ENCODE measurements at regions not wholly inside any gene's neighbourhood (a gene's known extent, or its start where the extent isn't known, plus 50 kb on each side); places are given as distances from the start of the nearest gene placed in this dataset.

DNA sequence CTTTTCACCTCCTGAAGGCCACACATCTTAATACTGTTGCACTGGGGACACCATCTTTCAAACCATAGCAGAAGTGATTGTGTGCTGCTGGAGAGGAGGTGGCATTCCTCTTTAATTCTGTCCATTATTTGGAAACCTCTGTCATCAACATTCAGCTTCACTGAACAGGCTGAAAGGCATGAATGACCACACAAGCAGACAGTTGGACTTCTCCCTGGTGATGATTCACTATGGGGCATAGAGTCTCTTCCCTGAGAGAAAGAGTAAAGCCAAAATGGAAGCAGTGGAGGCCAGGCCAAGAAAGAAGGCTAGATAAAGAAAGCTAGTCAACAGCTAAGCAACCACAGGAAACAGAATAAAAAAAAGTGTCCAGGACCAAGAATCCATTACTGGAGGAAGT, 113.1 kb upstream of the VSTM2A start:
- Histone ChIP-seq H3K4me1 (ENCODE audit: control insufficient read depth in 1 of 2, insufficient read depth in 2 of 2, low read length in 2 of 2) (no peaks in the 10 kb centered on the region), H3K4me2 (ENCODE audit: low read length) (no peak overlapping the region), H3K4me3 (replicated peaks in 1 of 2; ENCODE audit: low read depth in 1 of 2, low read length in 2 of 2) (no peak overlapping the region), H3K9me3 (ENCODE audit: control insufficient read depth in 1 of 2, insufficient read depth in 1 of 2, low read depth in 1 of 2, low read length in 2 of 2) (no peaks in the 10 kb centered on the region), H3K79me2 (ENCODE audit: insufficient read depth, low read length) (no peaks in the 10 kb centered on the region), H3K27me3 (ENCODE audit: insufficient read depth, low read length) (no peaks in the 10 kb centered on the region), H3K9me2 (ENCODE audit: insufficient read depth) (no peaks in the 10 kb centered on the region), H3K36me3 (ENCODE audit: control insufficient read depth in 1 of 2, insufficient read depth in 2 of 2, low read length in 2 of 2) (no peaks in the 10 kb centered on the region), H3K27ac (ENCODE audit: low read depth, low read length) (no peak overlapping the region), H2AFZ (ENCODE audit: low read depth, low read length, poor library complexity, severe bottlenecking) (no peak overlapping the region), H4K20me1 (ENCODE audit: insufficient read depth) (no peaks in the 10 kb centered on the region), H3K9ac (ENCODE audit: low read length) (no peak overlapping the region)
- no TSS peak for BruUV-seq (replicated peaks)
- DNase-seq (ENCODE audit: low read depth, low spot score) (no peak), ATAC-seq (no peak)
- POLR2A ChIA-PET = no interaction called here
- RAD21 ChIA-PET (ENCODE audit: low non-redundant PET in 1 of 2, low total read pairs in 2 of 2, uncharacterized antibody in 2 of 2, unreplicated experiment in 2 of 2) = no interaction called here
- TF ChIP-seq ZFX (IDR thresholded peaks at IDR 0.05) (no peak), YY1 (IDR thresholded peaks at IDR 0.05; ENCODE audit: extremely low read depth, insufficient replicate concordance, low read depth, low read length) (no peak), ELF1 (IDR thresholded peaks at IDR 0.05; ENCODE audit: borderline replicate concordance, low read depth) (no peak), FOSL1 (IDR thresholded peaks at IDR 0.05; ENCODE audit: low read depth) (no peak), RAD21 (IDR thresholded peaks at IDR 0.05; ENCODE audit: low read depth) (no peak), SRF (IDR thresholded peaks at IDR 0.05; ENCODE audit: low read depth) (no peak), POLR2A (IDR thresholded peaks at IDR 0.05; ENCODE audit: borderline replicate concordance, extremely low read depth, insufficient read depth, insufficient read length) (no peak), SP1 (IDR thresholded peaks at IDR 0.05; ENCODE audit: low read depth) (no peak), EZH2 (IDR thresholded peaks at IDR 0.05) (no peak), POLR2AphosphoS5 (IDR thresholded peaks at IDR 0.05; ENCODE audit: low read depth, low read length) (no peak), SIN3A (IDR thresholded peaks at IDR 0.05; ENCODE audit: low read depth) (no peak), EGR1 (IDR thresholded peaks at IDR 0.05; ENCODE audit: low read depth) (no peak), TCF7L2 (IDR thresholded peaks at IDR 0.05; ENCODE audit: borderline replicate concordance, extremely low read depth, insufficient read depth, insufficient read length) (no peak), ZNF274 (IDR thresholded peaks at IDR 0.05; ENCODE audit: low read depth, low read length) (no peak), JUND (IDR thresholded peaks at IDR 0.05) (no peak)
- TF ChIP-seq, protein P1, sequence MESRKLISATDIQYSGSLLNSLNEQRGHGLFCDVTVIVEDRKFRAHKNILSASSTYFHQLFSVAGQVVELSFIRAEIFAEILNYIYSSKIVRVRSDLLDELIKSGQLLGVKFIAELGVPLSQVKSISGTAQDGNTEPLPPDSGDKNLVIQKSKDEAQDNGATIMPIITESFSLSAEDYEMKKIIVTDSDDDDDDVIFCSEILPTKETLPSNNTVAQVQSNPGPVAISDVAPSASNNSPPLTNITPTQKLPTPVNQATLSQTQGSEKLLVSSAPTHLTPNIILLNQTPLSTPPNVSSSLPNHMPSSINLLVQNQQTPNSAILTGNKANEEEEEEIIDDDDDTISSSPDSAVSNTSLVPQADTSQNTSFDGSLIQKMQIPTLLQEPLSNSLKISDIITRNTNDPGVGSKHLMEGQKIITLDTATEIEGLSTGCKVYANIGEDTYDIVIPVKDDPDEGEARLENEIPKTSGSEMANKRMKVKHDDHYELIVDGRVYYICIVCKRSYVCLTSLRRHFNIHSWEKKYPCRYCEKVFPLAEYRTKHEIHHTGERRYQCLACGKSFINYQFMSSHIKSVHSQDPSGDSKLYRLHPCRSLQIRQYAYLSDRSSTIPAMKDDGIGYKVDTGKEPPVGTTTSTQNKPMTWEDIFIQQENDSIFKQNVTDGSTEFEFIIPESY (IDR thresholded peaks at IDR 0.05; ENCODE audit: extremely low read depth, insufficient replicate concordance, low read length) = no peak
- TF ChIP-seq, protein P2, sequence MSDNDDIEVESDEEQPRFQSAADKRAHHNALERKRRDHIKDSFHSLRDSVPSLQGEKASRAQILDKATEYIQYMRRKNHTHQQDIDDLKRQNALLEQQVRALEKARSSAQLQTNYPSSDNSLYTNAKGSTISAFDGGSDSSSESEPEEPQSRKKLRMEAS (IDR thresholded peaks at IDR 0.05) = no peak
- TF ChIP-seq, protein P3, sequence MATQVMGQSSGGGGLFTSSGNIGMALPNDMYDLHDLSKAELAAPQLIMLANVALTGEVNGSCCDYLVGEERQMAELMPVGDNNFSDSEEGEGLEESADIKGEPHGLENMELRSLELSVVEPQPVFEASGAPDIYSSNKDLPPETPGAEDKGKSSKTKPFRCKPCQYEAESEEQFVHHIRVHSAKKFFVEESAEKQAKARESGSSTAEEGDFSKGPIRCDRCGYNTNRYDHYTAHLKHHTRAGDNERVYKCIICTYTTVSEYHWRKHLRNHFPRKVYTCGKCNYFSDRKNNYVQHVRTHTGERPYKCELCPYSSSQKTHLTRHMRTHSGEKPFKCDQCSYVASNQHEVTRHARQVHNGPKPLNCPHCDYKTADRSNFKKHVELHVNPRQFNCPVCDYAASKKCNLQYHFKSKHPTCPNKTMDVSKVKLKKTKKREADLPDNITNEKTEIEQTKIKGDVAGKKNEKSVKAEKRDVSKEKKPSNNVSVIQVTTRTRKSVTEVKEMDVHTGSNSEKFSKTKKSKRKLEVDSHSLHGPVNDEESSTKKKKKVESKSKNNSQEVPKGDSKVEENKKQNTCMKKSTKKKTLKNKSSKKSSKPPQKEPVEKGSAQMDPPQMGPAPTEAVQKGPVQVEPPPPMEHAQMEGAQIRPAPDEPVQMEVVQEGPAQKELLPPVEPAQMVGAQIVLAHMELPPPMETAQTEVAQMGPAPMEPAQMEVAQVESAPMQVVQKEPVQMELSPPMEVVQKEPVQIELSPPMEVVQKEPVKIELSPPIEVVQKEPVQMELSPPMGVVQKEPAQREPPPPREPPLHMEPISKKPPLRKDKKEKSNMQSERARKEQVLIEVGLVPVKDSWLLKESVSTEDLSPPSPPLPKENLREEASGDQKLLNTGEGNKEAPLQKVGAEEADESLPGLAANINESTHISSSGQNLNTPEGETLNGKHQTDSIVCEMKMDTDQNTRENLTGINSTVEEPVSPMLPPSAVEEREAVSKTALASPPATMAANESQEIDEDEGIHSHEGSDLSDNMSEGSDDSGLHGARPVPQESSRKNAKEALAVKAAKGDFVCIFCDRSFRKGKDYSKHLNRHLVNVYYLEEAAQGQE (IDR thresholded peaks at IDR 0.05; ENCODE audit: low read depth) = no peak
- TF ChIP-seq, protein P4, sequence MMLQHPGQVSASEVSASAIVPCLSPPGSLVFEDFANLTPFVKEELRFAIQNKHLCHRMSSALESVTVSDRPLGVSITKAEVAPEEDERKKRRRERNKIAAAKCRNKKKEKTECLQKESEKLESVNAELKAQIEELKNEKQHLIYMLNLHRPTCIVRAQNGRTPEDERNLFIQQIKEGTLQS (IDR thresholded peaks at IDR 0.05) = no peak
- CTCF ChIA-PET = no interaction called here
- intact Hi-C loops (cut with micrococcal nuclease) = no loop called here

Data from HCT116 (cell line).